ENCODE measurements at regions not wholly inside any gene's neighbourhood (a gene's known extent, or its start where the extent isn't known, plus 50 kb on each side); places are given as distances from the start of the nearest gene placed in this dataset.

DNA sequence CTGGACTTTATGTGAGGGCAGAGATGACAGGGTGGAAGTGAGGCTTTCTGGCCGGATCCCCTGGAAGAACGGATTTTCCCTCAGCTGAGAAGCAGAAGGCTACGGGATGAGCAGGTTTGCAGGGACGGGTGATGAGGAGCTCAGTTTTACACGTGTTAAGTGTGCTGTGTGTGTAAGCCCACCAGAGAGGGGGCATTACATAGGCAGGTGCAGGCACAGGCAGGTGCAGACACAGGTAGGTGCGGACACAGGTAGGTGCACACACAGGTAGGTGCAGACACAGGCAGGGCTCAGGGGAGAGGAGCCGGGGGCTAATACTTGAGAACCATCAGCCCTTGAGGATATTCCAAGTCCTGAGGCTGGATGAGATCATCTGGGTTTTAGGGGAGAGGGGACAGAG, 107.7 kb downstream of the COPS8 start:
- TF ChIP-seq POLR2A (IDR thresholded peaks at IDR 0.05): no peak
- TF ChIP-seq, protein P1, sequence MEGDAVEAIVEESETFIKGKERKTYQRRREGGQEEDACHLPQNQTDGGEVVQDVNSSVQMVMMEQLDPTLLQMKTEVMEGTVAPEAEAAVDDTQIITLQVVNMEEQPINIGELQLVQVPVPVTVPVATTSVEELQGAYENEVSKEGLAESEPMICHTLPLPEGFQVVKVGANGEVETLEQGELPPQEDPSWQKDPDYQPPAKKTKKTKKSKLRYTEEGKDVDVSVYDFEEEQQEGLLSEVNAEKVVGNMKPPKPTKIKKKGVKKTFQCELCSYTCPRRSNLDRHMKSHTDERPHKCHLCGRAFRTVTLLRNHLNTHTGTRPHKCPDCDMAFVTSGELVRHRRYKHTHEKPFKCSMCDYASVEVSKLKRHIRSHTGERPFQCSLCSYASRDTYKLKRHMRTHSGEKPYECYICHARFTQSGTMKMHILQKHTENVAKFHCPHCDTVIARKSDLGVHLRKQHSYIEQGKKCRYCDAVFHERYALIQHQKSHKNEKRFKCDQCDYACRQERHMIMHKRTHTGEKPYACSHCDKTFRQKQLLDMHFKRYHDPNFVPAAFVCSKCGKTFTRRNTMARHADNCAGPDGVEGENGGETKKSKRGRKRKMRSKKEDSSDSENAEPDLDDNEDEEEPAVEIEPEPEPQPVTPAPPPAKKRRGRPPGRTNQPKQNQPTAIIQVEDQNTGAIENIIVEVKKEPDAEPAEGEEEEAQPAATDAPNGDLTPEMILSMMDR (IDR thresholded peaks at IDR 0.05): no peak
